ENCODE measurements at regions not wholly inside any gene's neighbourhood (a gene's known extent, or its start where the extent isn't known, plus 50 kb on each side); places are given as distances from the start of the nearest gene placed in this dataset.
A peak's percentile ranks its signal among the peaks of the same experiment; 100 is the strongest.

GRCh38 chr20:61138566-61138965, 113.5 kb upstream of the CDH4 start:
- Histone ChIP-seq H3K23ac (ENCODE audit: low read length) (no peak overlapping the region), H3K4me1 (ENCODE audit: control insufficient read depth in 1 of 2, insufficient read depth in 2 of 2, low read length in 2 of 2) (no peaks in the 10 kb centered on the region), H2BK120ac (ENCODE audit: insufficient read depth, low read length, poor library complexity) (no peak overlapping the region), H3K4ac (ENCODE audit: low read depth, low read length) (no peak overlapping the region), H3K27ac (ENCODE audit: low read depth, low read length) (no peak overlapping the region), H2AFZ (ENCODE audit: insufficient read depth, low read length, poor library complexity) (no peak overlapping the region), H3K9ac (ENCODE audit: low read length) (no peak overlapping the region), H4K12ac (ENCODE audit: low read depth, low read length) (no peak overlapping the region), H4K8ac (ENCODE audit: low read depth, low read length) (no peak overlapping the region), H3K18ac (ENCODE audit: low read length) (no peak overlapping the region), H3K79me2 (ENCODE audit: control insufficient read depth, insufficient read depth, low read length, poor library complexity) (no peaks in the 10 kb centered on the region), H3K36me3 (ENCODE audit: control insufficient read depth in 1 of 2, insufficient read depth in 2 of 2, low read length in 2 of 2) (no peaks in the 10 kb centered on the region), H3K79me1 (ENCODE audit: low read length) (no peaks in the 10 kb centered on the region), H3K4me3 (ENCODE audit: low read depth, low read length) (no peak overlapping the region), H3K14ac (ENCODE audit: low read length) (no peak overlapping the region), H4K91ac (ENCODE audit: low read depth, low read length) (no peak overlapping the region), H2AK5ac (ENCODE audit: low read length) (no peak overlapping the region), H3K27me3 (ENCODE audit: insufficient read depth, low read length) (no peaks in the 10 kb centered on the region), H2BK12ac (ENCODE audit: low read length) (no peak overlapping the region), H3K9me3 (ENCODE audit: insufficient read depth, low read depth, low read length) (no peaks in the 10 kb centered on the region), H2BK5ac (ENCODE audit: low read depth, low read length, poor library complexity) (no peak overlapping the region), H3K4me2 (ENCODE audit: low read length) (no peak overlapping the region)
- WGBS (ENCODE audit: extremely low coverage, insufficient coverage, insufficient read length), result no CpG with 5 or more reads among the region's 5 CpGs
- DNase-seq, result no peak

GRCh38 chr20:61139031-61139430, 113.0 kb upstream of the CDH4 start:
- Histone ChIP-seq H3K4ac (ENCODE audit: low read depth, low read length) (no peak overlapping the region), H3K4me3 (ENCODE audit: low read depth, low read length) (no peak overlapping the region), H4K91ac (ENCODE audit: low read depth, low read length) (no peak overlapping the region), H3K36me3 (ENCODE audit: control insufficient read depth in 1 of 2, insufficient read depth in 2 of 2, low read length in 2 of 2) (no peaks in the 10 kb centered on the region), H4K8ac (ENCODE audit: low read depth, low read length) (no peak overlapping the region), H3K27ac (ENCODE audit: low read depth, low read length) (no peak overlapping the region), H4K12ac (ENCODE audit: low read depth, low read length) (no peak overlapping the region), H2BK120ac (ENCODE audit: insufficient read depth, low read length, poor library complexity) (no peak overlapping the region), H2BK5ac (ENCODE audit: low read depth, low read length, poor library complexity) (no peak overlapping the region), H3K9me3 (ENCODE audit: insufficient read depth, low read depth, low read length) (no peaks in the 10 kb centered on the region), H3K79me2 (ENCODE audit: control insufficient read depth, insufficient read depth, low read length, poor library complexity) (no peaks in the 10 kb centered on the region), H3K4me1 (ENCODE audit: control insufficient read depth in 1 of 2, insufficient read depth in 2 of 2, low read length in 2 of 2) (no peaks in the 10 kb centered on the region), H3K14ac (ENCODE audit: low read length) (no peak overlapping the region), H3K4me2 (ENCODE audit: low read length) (no peak overlapping the region), H3K27me3 (ENCODE audit: insufficient read depth, low read length) (no peaks in the 10 kb centered on the region), H3K23ac (ENCODE audit: low read length) (no peak overlapping the region), H3K79me1 (ENCODE audit: low read length) (no peaks in the 10 kb centered on the region), H2AK5ac (ENCODE audit: low read length) (no peak overlapping the region), H3K9ac (ENCODE audit: low read length) (no peak overlapping the region), H2BK12ac (ENCODE audit: low read length) (no peak overlapping the region), H2AFZ (ENCODE audit: insufficient read depth, low read length, poor library complexity) (no peak overlapping the region), H3K18ac (ENCODE audit: low read length) (no peak overlapping the region)
- WGBS (ENCODE audit: extremely low coverage, insufficient coverage, insufficient read length), result no CpG with 5 or more reads among the region's 4 CpGs
- no peak for DNase-seq

GRCh38 chr20:61140576-61140975, 111.5 kb upstream of the CDH4 start:
- Histone ChIP-seq H2AFZ (ENCODE audit: insufficient read depth, low read length, poor library complexity) (no peak overlapping the region), H2AK5ac (ENCODE audit: low read length) (no peak overlapping the region), H2BK120ac (ENCODE audit: insufficient read depth, low read length, poor library complexity) (no peak overlapping the region), H3K9ac (ENCODE audit: low read length) (no peak overlapping the region), H3K14ac (ENCODE audit: low read length) (no peak overlapping the region), H4K91ac (ENCODE audit: low read depth, low read length) (no peak overlapping the region), H3K79me1 (ENCODE audit: low read length) (no peaks in the 10 kb centered on the region), H3K4me1 (ENCODE audit: control insufficient read depth in 1 of 2, insufficient read depth in 2 of 2, low read length in 2 of 2) (no peaks in the 10 kb centered on the region), H4K8ac (ENCODE audit: low read depth, low read length) (no peak overlapping the region), H2BK12ac (ENCODE audit: low read length) (no peak overlapping the region), H3K36me3 (ENCODE audit: control insufficient read depth in 1 of 2, insufficient read depth in 2 of 2, low read length in 2 of 2) (no peaks in the 10 kb centered on the region), H4K12ac (ENCODE audit: low read depth, low read length) (no peak overlapping the region), H3K4me2 (ENCODE audit: low read length) (no peak overlapping the region), H3K4ac (ENCODE audit: low read depth, low read length) (no peak overlapping the region), H3K4me3 (ENCODE audit: low read depth, low read length) (no peak overlapping the region), H2BK5ac (ENCODE audit: low read depth, low read length, poor library complexity) (no peak overlapping the region), H3K79me2 (ENCODE audit: control insufficient read depth, insufficient read depth, low read length, poor library complexity) (no peaks in the 10 kb centered on the region), H3K9me3 (ENCODE audit: insufficient read depth, low read depth, low read length) (no peaks in the 10 kb centered on the region), H3K27me3 (ENCODE audit: insufficient read depth, low read length) (no peaks in the 10 kb centered on the region), H3K18ac (ENCODE audit: low read length) (no peak overlapping the region), H3K27ac (ENCODE audit: low read depth, low read length) (no peak overlapping the region), H3K23ac (ENCODE audit: low read length) (no peak overlapping the region)
- DNase-seq, result no peak
- no CpG with 5 or more reads among the region's 4 CpGs for WGBS (ENCODE audit: extremely low coverage, insufficient coverage, insufficient read length)

GRCh38 chr20:61146023-61146422, 106.0 kb upstream of the CDH4 start:
- no CpG with 5 or more reads among the region's 4 CpGs for WGBS (ENCODE audit: extremely low coverage, insufficient coverage, insufficient read length)
- no peaks in the 10 kb centered on the region for H3K4me1 ChIP-seq (ENCODE audit: control insufficient read depth in 1 of 2, insufficient read depth in 2 of 2, low read length in 2 of 2)
- no peak overlapping the region for H3K14ac ChIP-seq (ENCODE audit: low read length)

More at GRCh38 chr20:61146023-61146422, 106.0 kb upstream of the CDH4 start:
- H3K79me1 ChIP-seq (ENCODE audit: low read length), result no peaks in the 10 kb centered on the region
- H2BK120ac ChIP-seq (ENCODE audit: insufficient read depth, low read length, poor library complexity), result no peak overlapping the region
- no peaks in the 10 kb centered on the region for H3K27me3 ChIP-seq (ENCODE audit: insufficient read depth, low read length)
- H3K9ac ChIP-seq (ENCODE audit: low read length), result no peak overlapping the region
- no peak overlapping the region for H2AK5ac ChIP-seq (ENCODE audit: low read length)
- H4K12ac ChIP-seq (ENCODE audit: low read depth, low read length), result no peak overlapping the region
- no peak overlapping the region for H3K4me3 ChIP-seq (ENCODE audit: low read depth, low read length)
- no peaks in the 10 kb centered on the region for H3K79me2 ChIP-seq (ENCODE audit: control insufficient read depth, insufficient read depth, low read length, poor library complexity)
- peak overlapping the region; percentile 91 for H3K23ac ChIP-seq (ENCODE audit: low read length)
- DNase-seq, result no peak
- no peak overlapping the region for H3K4me2 ChIP-seq (ENCODE audit: low read length)
- no peak overlapping the region for H2BK5ac ChIP-seq (ENCODE audit: low read depth, low read length, poor library complexity)
- H2AFZ ChIP-seq (ENCODE audit: insufficient read depth, low read length, poor library complexity), result no peak overlapping the region
- H3K18ac ChIP-seq (ENCODE audit: low read length), result no peak overlapping the region
- no peak overlapping the region for H3K27ac ChIP-seq (ENCODE audit: low read depth, low read length)
- H3K9me3 ChIP-seq (ENCODE audit: insufficient read depth, low read depth, low read length), result peaks cover 1% of the 10 kb centered on the region
- H4K91ac ChIP-seq (ENCODE audit: low read depth, low read length), result no peak overlapping the region
- no peak overlapping the region for H2BK12ac ChIP-seq (ENCODE audit: low read length)
- H3K36me3 ChIP-seq (ENCODE audit: control insufficient read depth in 1 of 2, insufficient read depth in 2 of 2, low read length in 2 of 2), result peaks cover 0 to 2% of the 10 kb centered on the region in 2 experiments
- no peak overlapping the region for H4K8ac ChIP-seq (ENCODE audit: low read depth, low read length)
- H3K4ac ChIP-seq (ENCODE audit: low read depth, low read length), result no peak overlapping the region
